ENCODE measurements at regions not wholly inside any gene's neighbourhood (a gene's known extent, or its start where the extent isn't known, plus 50 kb on each side); places are given as distances from the start of the nearest gene placed in this dataset.

DNA sequence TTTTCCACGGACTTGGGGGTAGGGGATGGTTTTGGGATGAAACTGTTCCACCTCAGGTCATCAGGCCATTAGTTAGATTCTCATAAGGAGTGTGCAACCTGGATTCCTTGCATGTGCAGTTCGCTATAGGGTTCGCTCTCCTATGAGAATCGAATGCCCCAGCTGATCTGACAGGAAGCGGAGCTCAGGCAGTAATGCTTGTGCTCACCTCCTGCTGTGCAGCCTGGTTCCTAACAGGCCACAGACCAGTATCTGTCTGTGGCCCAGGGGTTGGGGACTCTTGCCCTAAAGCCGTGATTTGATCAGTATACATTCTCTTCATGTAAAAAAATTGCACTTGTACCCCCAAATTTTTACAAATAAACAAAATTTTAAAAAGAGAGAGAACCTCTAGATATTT, 219.4 kb upstream of the CPNE8 start:
- no peak for DNase-seq

GRCh38 chr12:39123580-39124253, 218.3 kb upstream of the CPNE8 start:
- DNase-seq, result no peak

DNA sequence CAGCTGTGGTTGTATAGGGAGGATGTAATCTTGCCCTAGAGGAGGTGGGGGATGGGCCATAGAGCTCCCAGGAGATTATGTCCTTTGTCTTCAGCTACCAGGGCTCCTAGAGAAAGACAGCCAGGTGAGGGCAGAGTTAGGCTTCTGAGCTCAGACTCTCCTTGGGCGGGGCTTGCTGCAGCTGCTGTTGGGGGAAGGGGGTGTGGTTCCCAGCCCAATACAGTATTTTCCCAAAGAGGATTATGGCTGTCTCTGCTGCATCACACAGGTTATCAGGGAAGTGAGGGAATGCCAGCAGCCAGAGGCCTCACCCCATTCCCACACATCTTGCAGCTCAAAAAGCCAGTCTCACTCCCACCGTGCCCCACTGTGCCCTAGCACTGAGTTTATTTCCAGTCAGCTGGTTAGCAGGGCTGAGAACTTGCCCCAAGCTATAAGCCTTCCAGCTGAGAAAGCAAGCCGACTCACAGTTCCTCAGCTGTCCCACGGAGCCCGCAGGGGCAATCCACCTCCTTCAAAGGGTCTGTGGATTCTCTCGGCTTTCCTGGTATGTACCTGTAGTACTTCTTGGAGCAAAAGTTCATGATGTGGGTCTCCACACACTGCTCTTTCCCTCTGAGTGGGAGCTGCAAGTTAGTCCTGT, 217.3 kb upstream of the CPNE8 start:
- DNase-seq, result no peak

- no peak for DNase-seq
These were observed 211.5 kb upstream of the CPNE8 start for GRCh38 chr12:39116861-39117260.

DNA sequence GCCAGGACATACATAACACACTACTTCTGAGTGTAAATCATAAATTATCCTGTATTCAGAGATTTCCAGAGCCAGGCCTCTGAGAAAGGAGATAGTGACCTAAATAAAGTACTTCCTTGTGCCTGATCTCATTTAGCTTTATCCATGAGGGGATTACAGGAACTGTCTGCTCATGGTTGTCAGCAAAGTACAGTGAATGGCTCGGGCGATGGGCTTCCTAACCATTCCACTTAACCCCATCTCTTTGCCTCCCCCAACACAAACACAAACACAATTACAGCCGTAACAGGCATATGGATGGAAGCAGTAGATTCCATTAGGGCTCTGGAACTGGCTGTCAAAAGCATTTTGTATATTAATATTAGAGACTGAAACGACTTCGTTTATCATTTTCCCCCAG, 206.7 kb upstream of the CPNE8 start:
- DNase-seq, result no peak

GRCh38 chr12:39105111-39105510, 199.7 kb upstream of the CPNE8 start:
- no peak for DNase-seq

GRCh38 chr12:39103552-39104165, 198.3 kb upstream of the CPNE8 start:
- DNase-seq, result no peak

- DNase-seq, result no peak
These were observed 197.3 kb upstream of the CPNE8 start for GRCh38 chr12:39102474-39103209.

DNA sequence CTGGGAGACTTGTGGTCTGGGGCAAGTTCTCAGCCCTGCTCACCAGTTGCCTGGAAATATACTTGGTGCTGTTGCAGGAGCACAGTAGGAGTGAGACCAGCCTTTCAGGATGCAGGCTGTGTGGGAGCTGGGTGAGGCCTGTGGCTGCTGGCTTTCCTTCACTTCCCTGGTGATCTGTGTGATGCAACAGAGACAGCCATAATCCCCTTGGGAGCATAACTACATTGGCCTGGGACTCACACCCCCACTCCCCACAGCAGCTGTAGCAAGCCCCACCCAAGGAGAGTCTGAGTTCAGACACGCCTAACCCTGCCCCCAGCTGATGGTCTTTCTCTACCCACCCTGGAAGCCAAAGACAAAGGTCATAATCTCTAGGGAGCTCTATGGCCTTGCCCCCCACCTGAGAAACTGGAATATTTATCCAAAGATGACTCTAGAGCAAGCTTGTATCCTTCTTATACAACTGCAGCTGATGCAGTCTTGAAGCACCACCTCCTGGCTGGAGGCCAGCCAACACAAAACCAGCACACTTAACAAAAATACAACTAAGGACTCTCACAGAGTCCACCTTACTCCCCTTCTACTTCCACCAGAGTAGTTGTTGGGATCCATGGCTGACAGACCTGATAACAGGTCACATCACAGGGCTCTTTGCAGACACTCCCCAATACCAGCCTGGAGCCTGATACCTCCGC, 190.4 kb upstream of the CPNE8 start:
- no peak for DNase-seq

DNA sequence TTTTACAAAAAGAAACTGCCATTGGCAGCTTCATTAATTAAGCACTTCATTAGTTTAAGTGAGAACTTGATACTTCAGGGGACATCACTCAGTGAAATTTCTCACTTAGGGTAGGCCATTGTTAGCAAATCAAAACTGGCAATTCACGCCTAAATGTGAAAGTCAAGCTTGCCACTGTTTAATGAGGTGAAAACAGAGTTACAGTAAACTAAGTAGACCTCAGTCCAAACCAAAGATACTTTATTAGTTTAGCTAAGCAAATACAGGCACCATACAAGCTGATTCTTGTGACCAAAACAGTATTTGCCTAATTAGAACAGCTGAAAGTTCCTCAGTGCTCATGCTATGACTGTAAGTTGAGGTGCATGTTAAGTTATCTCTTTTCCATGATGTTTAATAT, 176.5 kb upstream of the CPNE8 start:
- DNase-seq, result no peak

GRCh38 chr12:39077226-39077625, 171.8 kb upstream of the CPNE8 start:
- no peak for DNase-seq

GRCh38 chr12:39074063-39074462, 168.7 kb upstream of the CPNE8 start:
- no peak for DNase-seq

GRCh38 chr12:39072658-39073057, 167.3 kb upstream of the CPNE8 start:
- no peak for DNase-seq

GRCh38 chr12:39071611-39072010, 166.2 kb upstream of the CPNE8 start:
- DNase-seq, result no peak

GRCh38 chr12:39070775-39071174, 165.4 kb upstream of the CPNE8 start:
- DNase-seq, result no peak

- DNase-seq, result no peak
These were observed 160.1 kb upstream of the CPNE8 start for GRCh38 chr12:39065455-39065854.

DNA sequence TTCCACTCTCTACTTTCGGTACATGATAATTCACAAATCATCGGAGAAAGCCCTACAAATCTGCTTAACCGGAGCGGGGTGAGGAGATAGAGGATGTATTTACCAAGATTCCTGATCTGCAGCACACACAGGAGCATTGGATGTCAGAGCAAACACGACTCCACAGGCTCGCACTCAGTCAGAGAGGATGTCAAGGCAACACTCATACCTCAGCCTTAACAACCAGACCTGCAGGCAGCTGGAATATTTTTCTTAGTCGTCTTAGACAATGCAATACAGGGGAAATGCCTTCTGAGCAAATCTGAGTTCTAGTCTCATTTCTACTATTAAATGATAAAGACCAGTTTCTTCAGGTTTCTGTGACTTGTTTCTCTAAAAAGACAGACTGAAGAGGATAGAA, 159.3 kb upstream of the CPNE8 start:
- no peak for DNase-seq

DNA sequence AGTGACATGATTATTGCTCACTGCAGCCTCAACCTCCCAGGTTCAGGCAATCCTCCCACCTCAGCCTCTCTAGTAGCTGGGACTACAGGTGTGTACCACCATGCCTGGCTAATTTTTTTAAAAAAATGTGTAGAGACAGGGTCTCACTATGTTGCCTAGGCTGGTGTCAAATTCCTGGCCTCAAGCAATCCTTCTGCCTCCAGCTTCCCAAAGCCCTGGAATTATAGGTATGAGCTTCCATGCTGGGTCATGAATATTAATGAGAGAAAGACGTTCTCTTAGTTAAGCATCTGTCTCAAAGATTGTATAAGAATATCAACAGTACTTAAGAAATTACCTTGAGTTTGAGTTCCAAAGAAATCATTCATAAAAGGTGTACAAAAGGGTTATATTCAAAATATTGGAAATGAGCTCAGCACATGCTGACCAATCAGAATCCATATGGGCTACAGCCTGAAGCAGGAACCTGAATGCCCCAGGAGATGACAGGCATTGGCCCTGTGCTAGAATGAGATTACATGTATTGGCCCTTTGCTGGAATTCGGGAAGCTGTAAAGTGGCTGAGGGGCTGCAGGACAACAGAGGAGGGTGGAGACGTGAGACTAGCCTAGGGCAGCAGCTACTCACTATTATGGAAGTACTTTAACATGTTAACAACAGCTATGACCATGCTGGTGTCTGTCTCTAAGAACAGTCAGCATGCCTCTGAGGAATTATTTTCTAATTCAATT, 157.0 kb upstream of the CPNE8 start:
- no peak for DNase-seq

- DNase-seq, result no peak
These were observed 156.2 kb upstream of the CPNE8 start for GRCh38 chr12:39061576-39061975.

DNA sequence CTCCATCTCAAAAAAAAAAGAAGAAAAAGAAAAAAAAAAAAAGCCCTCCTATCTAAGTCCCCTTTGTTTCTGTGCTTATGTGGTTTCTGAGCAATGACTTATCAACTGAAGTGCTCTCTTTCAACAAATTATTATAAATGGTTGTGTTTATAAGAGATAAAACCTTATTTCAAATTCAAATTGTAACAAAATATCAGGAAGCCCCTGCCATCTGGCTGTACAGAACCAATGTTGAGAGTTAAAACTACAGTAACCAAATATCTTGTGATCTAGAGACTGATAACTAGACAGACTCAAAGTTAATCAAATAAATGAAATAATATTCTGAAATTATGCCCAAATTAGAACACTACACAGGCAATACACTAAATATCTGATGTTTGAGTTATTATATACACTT, 143.0 kb upstream of the CPNE8 start:
- no peak for DNase-seq

- no peak for DNase-seq
These were observed 142.3 kb upstream of the CPNE8 start for GRCh38 chr12:39047539-39048262.

DNA sequence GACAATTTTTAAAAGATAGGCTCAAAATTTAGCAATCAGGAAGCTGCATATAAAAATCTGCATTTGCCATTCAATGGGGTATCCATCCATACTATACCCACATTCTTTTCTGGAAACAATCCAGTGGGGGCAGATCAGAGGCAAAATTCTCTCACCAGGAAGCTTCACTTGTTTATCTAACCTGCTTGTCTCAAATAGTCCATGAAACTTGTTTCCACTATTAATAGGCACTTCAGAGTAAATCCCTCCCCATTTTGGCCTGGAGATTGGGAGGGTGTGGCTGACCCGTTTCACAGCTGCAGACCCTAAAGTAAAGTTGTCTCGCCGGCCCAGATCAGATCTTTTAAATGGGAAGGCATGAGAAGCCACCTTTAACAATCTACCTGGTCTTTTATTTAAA, 139.4 kb upstream of the CPNE8 start:
- no peak for DNase-seq
